GM23338 (cell line): ENCODE measurements at regions not wholly inside any gene's neighbourhood (a gene's known extent, or its start where the extent isn't known, plus 50 kb on each side); places are given as distances from the start of the nearest gene placed in this dataset.

Experiments
- ATAC-seq: fragments of 200-7000 bp; cut with Tn5 transposase; 3 replicates; pipeline ENCODE4 v1.9.1; 2020
- DNase-seq: peaks from one replicate; pipeline ENCODE4 v3.0.0-alpha.2; 2015; ENCODE audit warnings: low spot score
- H2AFZ ChIP-seq: fragments of 200-600 bp; sonication (generic); 2 replicates; pipeline ENCODE4 v1.8.0; 2016; ENCODE audit warnings: antibody characterized with exemption, mild to moderate bottlenecking, moderate library complexity
- H3F3A ChIP-seq: fragments of 200-600 bp; sonication (generic); replicated peaks from 2 replicates; pipeline ENCODE4 v1.8.0; 2017; ENCODE audit warnings: antibody characterized with exemption, mixed run types, low read depth
- H3K27ac ChIP-seq: fragments of 200-600 bp; sonication (generic); 2 replicates; pipeline ENCODE4 v1.6.1; 2016; ENCODE audit warnings: low read depth
- H3K27me3 ChIP-seq: fragments of 200-600 bp; sonication (generic); 2 replicates; pipeline ENCODE4 v1.8.0; 2016; ENCODE audit warnings: mild to moderate bottlenecking, mixed run types, moderate library complexity; ENCODE audit not compliant: insufficient read depth
- H3K36me3 ChIP-seq: fragments of 200-600 bp; sonication (generic); 2 replicates; pipeline ENCODE4 v1.8.0; 2016; ENCODE audit warnings: mild to moderate bottlenecking; ENCODE audit not compliant: insufficient read depth
- H3K4me1 ChIP-seq: fragments of 200-600 bp; sonication (generic); 2 replicates; pipeline ENCODE4 v1.8.0; 2016; ENCODE audit warnings: mild to moderate bottlenecking, moderate library complexity; ENCODE audit not compliant: insufficient read depth
- H3K4me2 ChIP-seq: fragments of 200-600 bp; sonication (generic); 2 replicates; pipeline ENCODE4 v1.7.1; 2017; ENCODE audit warnings: mixed run types
- H3K4me3 ChIP-seq: fragments of 200-600 bp; sonication (generic); 2 replicates; pipeline ENCODE4 v1.6.1; 2016; ENCODE audit warnings: mixed run types
- H3K79me2 ChIP-seq: fragments of 200-600 bp; sonication (generic); replicated peaks from 2 replicates; pipeline ENCODE4 v1.8.0; 2017; ENCODE audit warnings: mild to moderate bottlenecking; ENCODE audit not compliant: insufficient read depth
- H3K9me2 ChIP-seq: fragments of 200-600 bp; sonication (generic); 2 replicates; pipeline ENCODE4 v1.8.0; 2017; ENCODE audit not compliant: insufficient read depth
- H4K20me1 ChIP-seq: fragments of 200-600 bp; sonication (generic); replicated peaks from 2 replicates; pipeline ENCODE4 v1.8.0; 2017; ENCODE audit warnings: mild to moderate bottlenecking; ENCODE audit not compliant: insufficient read depth
- H3K27ac Mint-ChIP-seq: 2 replicates; pipeline ENCODE4 v1.8.0; 2020; ENCODE audit warnings: inconsistent platforms, mild to moderate bottlenecking, moderate library complexity, mixed read lengths
- H3K27me3 Mint-ChIP-seq: 3 replicates; pipeline ENCODE4 v1.8.0; 2022; ENCODE audit warnings: low read depth, mild to moderate bottlenecking, moderate library complexity, mixed read lengths, inconsistent platforms; ENCODE audit not compliant: insufficient read depth, poor library complexity
- H3K36me3 Mint-ChIP-seq: 3 replicates; pipeline ENCODE4 v1.8.0; 2021; ENCODE audit warnings: low read depth, mild to moderate bottlenecking, inconsistent platforms, moderate library complexity, mixed read lengths
- H3K4me1 Mint-ChIP-seq: 3 replicates; pipeline ENCODE4 v1.8.0; 2020; ENCODE audit warnings: mild to moderate bottlenecking, inconsistent platforms, mixed read lengths
- H3K4me3 Mint-ChIP-seq: 3 replicates; pipeline ENCODE4 v1.8.0; 2021; ENCODE audit warnings: moderate library complexity, mild to moderate bottlenecking, inconsistent platforms, mixed read lengths
- H3K9me3 Mint-ChIP-seq: 3 replicates; pipeline ENCODE4 v1.8.0; 2020; ENCODE audit warnings: moderate library complexity, mild to moderate bottlenecking, inconsistent platforms, mixed read lengths
- CREB1 ChIP-seq: fragments of 250-450 bp; sonication (Bioruptor Pico); IDR thresholded peaks from 2 replicates; pipeline ENCODE4 v1.5.0; 2020; ENCODE audit warnings: low read depth, mild to moderate bottlenecking, moderate library complexity
- CTCF ChIP-seq, 2 experiments: fragments of 200-600 bp in 1 of 2; sonication (generic) in 1 of 2; conservative IDR thresholded peaks; 2 replicates each; pipeline versions ENCODE4 v1.5.1 to v1.6.1; 2016 to 2017; ENCODE audit warnings: antibody characterized with exemption in 2 of 2, low read depth in 2 of 2, mild to moderate bottlenecking in 2 of 2, moderate library complexity in 1 of 2
- ETS1 ChIP-seq: IDR thresholded peaks from 2 replicates; pipeline ENCODE4 v1.6.1; 2016; ENCODE audit warnings: antibody characterized with exemption
- EZH2 ChIP-seq: fragments of 200-600 bp; sonication (generic); IDR thresholded peaks from one replicate; pipeline ENCODE4 v1.8.0; 2017; ENCODE audit warnings: antibody characterized with exemption, mild to moderate bottlenecking, low read depth; ENCODE audit not compliant: unreplicated experiment
- EZH2phosphoT487 ChIP-seq: fragments of 200-600 bp; sonication (generic); IDR thresholded peaks from one replicate; pipeline ENCODE4 v1.8.1; 2018; ENCODE audit warnings: antibody characterized with exemption; ENCODE audit not compliant: unreplicated experiment
- JUNB ChIP-seq: IDR thresholded peaks from one replicate; pipeline ENCODE4 v1.6.1; 2016; ENCODE audit warnings: antibody characterized with exemption; ENCODE audit not compliant: unreplicated experiment
- NANOG ChIP-seq: IDR thresholded peaks from 2 replicates; pipeline ENCODE4 v1.6.1; 2016; ENCODE audit warnings: antibody characterized with exemption, borderline replicate concordance
- POLR2AphosphoS5 ChIP-seq: IDR thresholded peaks from 2 replicates; pipeline ENCODE4 v1.6.1; 2016; ENCODE audit warnings: antibody characterized with exemption, low read depth
- REST ChIP-seq: IDR thresholded peaks from one replicate; pipeline ENCODE4 v1.6.1; 2018; ENCODE audit warnings: antibody characterized with exemption; ENCODE audit not compliant: unreplicated experiment
- STAT1 ChIP-seq: IDR thresholded peaks from one replicate; pipeline ENCODE4 v1.6.1; 2016; ENCODE audit warnings: antibody characterized with exemption; ENCODE audit not compliant: unreplicated experiment
- ZNF114 ChIP-seq: fragments of 250-450 bp; sonication (Bioruptor Pico); IDR thresholded peaks from 2 replicates; pipeline ENCODE4 v1.5.0; 2020; ENCODE audit warnings: mild to moderate bottlenecking, moderate library complexity
- ZNF331 ChIP-seq: fragments of 250-450 bp; sonication (Bioruptor Pico); IDR thresholded peaks from 2 replicates; pipeline ENCODE4 v1.5.0; 2020; ENCODE audit warnings: low read depth, mild to moderate bottlenecking, moderate library complexity
- ZNF462 ChIP-seq: fragments of 250-450 bp; sonication (Bioruptor Pico); IDR thresholded peaks from 2 replicates; pipeline ENCODE4 v1.5.0; 2020; ENCODE audit warnings: mild to moderate bottlenecking, moderate library complexity

- H3F3A ChIP-seq = no peaks in the 10 kb centered on the region
- no peak for TF ChIP-seq JUNB
- no peak for TF ChIP-seq NANOG
- no peak for TF ChIP-seq POLR2AphosphoS5
- no peak for TF ChIP-seq CREB1 (CRISPR knock-in tag)
- no peak for TF ChIP-seq EZH2
- no peak for TF ChIP-seq ZNF114 (CRISPR knock-in tag)
- no peak for TF ChIP-seq STAT1
- TF ChIP-seq ZNF462 (CRISPR knock-in tag) = no peak
- TF ChIP-seq CTCF (conservative IDR thresholded peaks at IDR 0.05; ENCODE audit: low read depth in 2 of 2) = no peak
- TF ChIP-seq REST = no peak
- no peak for TF ChIP-seq EZH2phosphoT487
- TF ChIP-seq ETS1 = no peak
- no peak for TF ChIP-seq ZNF331 (CRISPR knock-in tag)
- no peak overlapping the region for H2AFZ ChIP-seq
- Mint-ChIP-seq H3K27ac (no peak overlapping the region; the same call in 1 of the 2 replicates), H3K4me1 (no peaks in the 10 kb centered on the region), H3K27me3 (no peaks in the 10 kb centered on the region), H3K36me3 (peaks cover 33% of the 10 kb centered on the region), H3K4me3 (no peak overlapping the region), H3K9me3 (peaks cover 34% of the 10 kb centered on the region)
- H3K9me2 ChIP-seq = no peaks in the 10 kb centered on the region
- H4K20me1 ChIP-seq = no peaks in the 10 kb centered on the region
- no peaks in the 10 kb centered on the region for H3K4me1 ChIP-seq
- H3K4me2 ChIP-seq = no peak overlapping the region
- H3K36me3 ChIP-seq = no peaks in the 10 kb centered on the region; the same call in 1 of the 2 replicates
- H3K4me3 ChIP-seq = no peak overlapping the region
- H3K27me3 ChIP-seq = no peaks in the 10 kb centered on the region
- no peaks in the 10 kb centered on the region for H3K79me2 ChIP-seq
- ATAC-seq = no peak
- H3K27ac ChIP-seq = no peak overlapping the region
- no peak for DNase-seq
These were observed 1497.8 kb downstream of the EFNA5 start for GRCh38 chr5:106172681-106173532.
